GM12875 (cell line): ENCODE measurements at regions not wholly inside any gene's neighbourhood (a gene's known extent, or its start where the extent isn't known, plus 50 kb on each side); places are given as distances from the start of the nearest gene placed in this dataset.

Source experiments
- H3K4me3 ChIP-seq: one replicate; pipeline ENCODE4 v1.5.1; 2011; ENCODE audit warnings: low read depth, low read length, control low read depth
- TF ChIP-seq, protein P1 (sequence below): IDR thresholded peaks from 2 replicates; pipeline ENCODE4 v1.5.1; 2011; ENCODE audit warnings: low read depth, mild to moderate bottlenecking, control low read depth, inconsistent platforms, low read length, moderate library complexity, borderline replicate concordance; ENCODE audit not compliant: insufficient read depth

DNA sequence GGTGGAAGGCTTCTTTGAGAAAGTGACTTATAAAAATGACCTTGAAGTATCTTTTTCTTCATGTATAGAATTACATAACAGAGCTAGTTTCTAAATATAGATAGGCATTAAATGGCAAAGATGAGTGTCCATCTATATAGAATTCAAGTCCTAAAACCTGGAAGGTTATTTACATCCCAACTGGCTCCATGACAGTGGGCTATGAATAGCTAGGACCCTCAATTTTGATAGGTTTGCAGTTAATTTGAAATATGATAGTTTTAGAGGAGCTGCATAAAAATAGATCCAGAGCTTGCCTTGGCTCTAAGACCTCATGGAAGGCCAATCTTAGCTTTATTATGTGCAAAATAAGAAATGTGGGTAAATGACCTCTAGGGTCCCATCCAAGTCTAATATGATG is 310.6 kb upstream of the CITED2 start:
- H3K4me3 ChIP-seq: no peak overlapping the region
- TF ChIP-seq, protein P1, sequence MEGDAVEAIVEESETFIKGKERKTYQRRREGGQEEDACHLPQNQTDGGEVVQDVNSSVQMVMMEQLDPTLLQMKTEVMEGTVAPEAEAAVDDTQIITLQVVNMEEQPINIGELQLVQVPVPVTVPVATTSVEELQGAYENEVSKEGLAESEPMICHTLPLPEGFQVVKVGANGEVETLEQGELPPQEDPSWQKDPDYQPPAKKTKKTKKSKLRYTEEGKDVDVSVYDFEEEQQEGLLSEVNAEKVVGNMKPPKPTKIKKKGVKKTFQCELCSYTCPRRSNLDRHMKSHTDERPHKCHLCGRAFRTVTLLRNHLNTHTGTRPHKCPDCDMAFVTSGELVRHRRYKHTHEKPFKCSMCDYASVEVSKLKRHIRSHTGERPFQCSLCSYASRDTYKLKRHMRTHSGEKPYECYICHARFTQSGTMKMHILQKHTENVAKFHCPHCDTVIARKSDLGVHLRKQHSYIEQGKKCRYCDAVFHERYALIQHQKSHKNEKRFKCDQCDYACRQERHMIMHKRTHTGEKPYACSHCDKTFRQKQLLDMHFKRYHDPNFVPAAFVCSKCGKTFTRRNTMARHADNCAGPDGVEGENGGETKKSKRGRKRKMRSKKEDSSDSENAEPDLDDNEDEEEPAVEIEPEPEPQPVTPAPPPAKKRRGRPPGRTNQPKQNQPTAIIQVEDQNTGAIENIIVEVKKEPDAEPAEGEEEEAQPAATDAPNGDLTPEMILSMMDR: no peak

- TF ChIP-seq, protein P1: no peak
Measured at GRCh38 chr6:139680819-139681218, 306.4 kb upstream of the CITED2 start.

DNA sequence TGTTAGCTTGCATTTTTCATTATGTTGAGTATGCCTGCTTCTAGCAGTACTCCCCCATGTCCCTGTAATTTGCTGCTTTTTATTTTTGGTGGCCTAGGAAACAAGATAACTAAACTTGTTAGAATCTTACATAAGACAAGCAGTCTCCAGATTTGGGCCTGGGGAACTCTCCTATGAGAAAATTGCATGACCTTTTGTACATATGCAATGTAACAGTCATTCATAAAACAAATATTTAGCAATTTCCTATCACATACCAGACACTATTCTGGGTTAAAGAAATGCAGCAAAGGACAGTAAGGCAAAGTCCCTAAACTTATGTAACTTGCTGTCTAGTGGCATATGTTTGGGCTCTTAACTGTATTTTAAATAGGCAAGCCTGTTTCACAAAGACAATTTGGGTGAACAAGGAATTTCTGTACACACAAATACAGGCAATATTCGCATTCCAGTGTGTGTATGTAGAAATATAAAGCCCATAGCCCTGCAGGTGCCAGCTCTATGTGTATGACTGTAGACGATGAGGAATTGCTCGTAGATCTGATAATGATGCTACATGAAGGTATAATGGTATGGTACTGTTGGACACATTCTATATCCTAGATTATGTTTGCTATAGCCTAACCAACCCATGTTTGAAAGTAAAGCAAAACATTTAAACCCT is 305.2 kb upstream of the CITED2 start:
- TF ChIP-seq, protein P1: no peak
- no peak overlapping the region for H3K4me3 ChIP-seq

More at GRCh38 chr6:139680819-139681218, 306.4 kb upstream of the CITED2 start:
- no peak overlapping the region for H3K4me3 ChIP-seq

DNA sequence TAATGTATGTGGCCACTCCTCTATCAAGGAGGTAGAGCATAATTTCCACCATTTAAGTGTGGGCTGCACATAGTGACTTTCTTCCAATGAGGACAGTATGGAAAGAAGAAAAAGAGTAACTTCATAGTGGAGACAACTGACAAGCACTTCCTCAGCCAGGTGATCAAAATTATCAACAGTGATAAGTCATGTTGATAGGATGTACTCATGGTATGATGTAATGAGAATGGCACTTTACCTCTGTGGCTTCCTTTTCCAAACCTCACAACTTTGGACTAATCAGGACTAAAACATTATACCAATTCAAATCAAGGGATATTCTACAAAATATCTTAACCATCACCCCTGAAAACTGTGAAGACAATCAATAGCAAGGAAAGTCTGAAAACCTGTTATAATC is 302.3 kb upstream of the CITED2 start:
- H3K4me3 ChIP-seq: no peak overlapping the region

GRCh38 chr6:139666284-139666683 is 291.8 kb upstream of the CITED2 start:
- TF ChIP-seq, protein P1: no peak

More for the DNA sequence above, 302.3 kb upstream of the CITED2 start:
- TF ChIP-seq, protein P1: no peak

DNA sequence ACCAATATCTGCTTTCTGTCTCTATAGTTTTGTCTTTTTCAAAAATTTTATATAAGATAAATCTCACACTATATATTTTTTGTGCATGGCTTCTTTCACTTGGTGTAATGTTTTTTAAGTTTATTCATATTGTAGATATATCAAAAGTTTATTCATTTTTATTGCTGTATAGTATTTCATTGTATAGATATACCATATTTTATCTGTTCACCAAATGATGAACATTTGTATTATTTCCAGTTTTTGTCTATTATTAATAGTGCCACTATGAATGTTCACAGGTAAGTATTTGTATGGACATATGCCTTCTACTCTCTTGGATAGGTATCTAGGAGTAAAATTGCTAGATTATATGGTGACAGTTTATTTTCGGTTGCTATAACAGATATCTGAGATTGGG is 289.5 kb upstream of the CITED2 start:
- no peak overlapping the region for H3K4me3 ChIP-seq
- TF ChIP-seq, protein P1: no peak

More at GRCh38 chr6:139666284-139666683, 291.8 kb upstream of the CITED2 start:
- H3K4me3 ChIP-seq: no peak overlapping the region

- TF ChIP-seq, protein P1: no peak
- H3K4me3 ChIP-seq: no peak overlapping the region
Measured at GRCh38 chr6:139659711-139660110, 285.3 kb upstream of the CITED2 start.
